ENCODE measurements at regions not wholly inside any gene's neighbourhood (a gene's known extent, or its start where the extent isn't known, plus 50 kb on each side); places are given as distances from the start of the nearest gene placed in this dataset.

GRCh38 chr3:5047764-5048419, 68.7 kb downstream of the BHLHE40 start:
- Histone ChIP-seq H3K36me3 (ENCODE audit: control insufficient read depth, low read length) (no peaks in the 10 kb centered on the region), H3K9me3 (ENCODE audit: control insufficient read depth, insufficient read depth, low read length) (no peaks in the 10 kb centered on the region; the same call in 1 of the 2 replicates), H4K20me1 (ENCODE audit: control insufficient read depth, insufficient read depth, low read depth, low read length) (no peaks in the 10 kb centered on the region), H3K27me3 (ENCODE audit: control insufficient read depth, low read length) (no peaks in the 10 kb centered on the region), H3K4me3 (ENCODE audit: low read length) (no peak overlapping the region), H3F3A (ENCODE audit: control insufficient read depth, insufficient read depth) (no peaks in the 10 kb centered on the region), H3K4me1 (ENCODE audit: control insufficient read depth, low read length) (no peaks in the 10 kb centered on the region), H3K27ac (ENCODE audit: low read depth, low read length) (no peak overlapping the region), H3K79me2 (ENCODE audit: control insufficient read depth, low read length) (no peaks in the 10 kb centered on the region), H3K9me2 (replicated peaks; ENCODE audit: control insufficient read depth, low read length) (no peaks in the 10 kb centered on the region), H3K4me2 (ENCODE audit: low read length) (no peak overlapping the region)
- TF ChIP-seq CTCF (IDR thresholded peaks at IDR 0.05; ENCODE audit: low read depth, low read length, poor library complexity, severe bottlenecking) = no peak
- TF ChIP-seq EZH2phosphoT487 (IDR thresholded peaks at IDR 0.05; ENCODE audit: borderline replicate concordance, low read length) = no peak

- Histone ChIP-seq H3K36me3 (ENCODE audit: control insufficient read depth, low read length) (no peaks in the 10 kb centered on the region), H3K9me3 (ENCODE audit: control insufficient read depth, insufficient read depth, low read length) (no peaks in the 10 kb centered on the region; the same call in 1 of the 2 replicates), H3F3A (ENCODE audit: control insufficient read depth, insufficient read depth) (no peaks in the 10 kb centered on the region), H3K4me1 (ENCODE audit: control insufficient read depth, low read length) (no peaks in the 10 kb centered on the region), H3K9me2 (replicated peaks; ENCODE audit: control insufficient read depth, low read length) (no peaks in the 10 kb centered on the region), H3K4me3 (ENCODE audit: low read length) (no peak overlapping the region), H3K4me2 (ENCODE audit: low read length) (no peak overlapping the region), H3K79me2 (ENCODE audit: control insufficient read depth, low read length) (no peaks in the 10 kb centered on the region), H4K20me1 (ENCODE audit: control insufficient read depth, insufficient read depth, low read depth, low read length) (no peaks in the 10 kb centered on the region), H3K27ac (ENCODE audit: low read depth, low read length) (no peak overlapping the region), H3K27me3 (ENCODE audit: control insufficient read depth, low read length) (0 out of 2 replicates have a peak, but pooled peaks cover 2% of the 10 kb centered on the region)
- no peak for TF ChIP-seq EZH2phosphoT487 (IDR thresholded peaks at IDR 0.05; ENCODE audit: borderline replicate concordance, low read length)
- TF ChIP-seq CTCF (IDR thresholded peaks at IDR 0.05; ENCODE audit: low read depth, low read length, poor library complexity, severe bottlenecking) = no peak
Measured at GRCh38 chr3:5051772-5052171, 70.3 kb upstream of the ARL8B start.

DNA sequence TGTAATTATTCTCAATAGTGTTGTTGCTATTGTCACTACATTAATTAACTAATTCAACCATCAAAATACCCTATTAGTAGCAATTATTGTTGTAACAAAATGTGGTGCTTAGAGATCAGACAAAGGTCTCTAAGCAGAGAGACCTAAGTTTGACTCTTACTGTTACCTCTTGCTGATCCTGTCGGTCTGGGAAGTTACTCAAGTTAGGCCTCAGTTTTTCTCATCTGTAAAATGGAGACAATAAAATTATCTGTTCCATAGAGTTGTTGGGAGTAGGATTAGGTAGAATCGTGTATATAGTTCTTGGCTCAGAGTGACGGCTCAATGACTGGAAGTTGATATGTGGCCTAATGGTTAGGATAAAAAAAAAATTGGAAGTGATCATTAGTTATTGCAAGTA, 69.8 kb upstream of the ARL8B start:
- H3K36me3 ChIP-seq (ENCODE audit: control insufficient read depth, low read length) = no peaks in the 10 kb centered on the region
- no peak for TF ChIP-seq EZH2phosphoT487 (IDR thresholded peaks at IDR 0.05; ENCODE audit: borderline replicate concordance, low read length)
- no peaks in the 10 kb centered on the region for H3K9me2 ChIP-seq (replicated peaks; ENCODE audit: control insufficient read depth, low read length)
- H3K79me2 ChIP-seq (ENCODE audit: control insufficient read depth, low read length) = no peaks in the 10 kb centered on the region
- peaks cover 6% of the 10 kb centered on the region for H3K27me3 ChIP-seq (ENCODE audit: control insufficient read depth, low read length)
- H4K20me1 ChIP-seq (ENCODE audit: control insufficient read depth, insufficient read depth, low read depth, low read length) = no peaks in the 10 kb centered on the region
- no peaks in the 10 kb centered on the region; the same call in 1 of the 2 replicates for H3K9me3 ChIP-seq (ENCODE audit: control insufficient read depth, insufficient read depth, low read length)
- no peak overlapping the region for H3K4me3 ChIP-seq (ENCODE audit: low read length)
- H3K4me1 ChIP-seq (ENCODE audit: control insufficient read depth, low read length) = no peaks in the 10 kb centered on the region
- H3K4me2 ChIP-seq (ENCODE audit: low read length) = no peak overlapping the region
- no peak overlapping the region for H3K27ac ChIP-seq (ENCODE audit: low read depth, low read length)
- no peaks in the 10 kb centered on the region for H3F3A ChIP-seq (ENCODE audit: control insufficient read depth, insufficient read depth)

- Histone ChIP-seq H3K27me3 (ENCODE audit: control insufficient read depth, low read length) (peaks cover 8% of the 10 kb centered on the region), H3K4me1 (ENCODE audit: control insufficient read depth, low read length) (no peaks in the 10 kb centered on the region), H4K20me1 (ENCODE audit: control insufficient read depth, insufficient read depth, low read depth, low read length) (no peaks in the 10 kb centered on the region), H3F3A (ENCODE audit: control insufficient read depth, insufficient read depth) (no peaks in the 10 kb centered on the region), H3K36me3 (ENCODE audit: control insufficient read depth, low read length) (no peaks in the 10 kb centered on the region), H3K4me2 (ENCODE audit: low read length) (no peak overlapping the region), H3K9me3 (ENCODE audit: control insufficient read depth, insufficient read depth, low read length) (no peaks in the 10 kb centered on the region), H3K27ac (ENCODE audit: low read depth, low read length) (no peak overlapping the region), H3K4me3 (ENCODE audit: low read length) (no peak overlapping the region), H3K9me2 (replicated peaks; ENCODE audit: control insufficient read depth, low read length) (no peaks in the 10 kb centered on the region), H3K79me2 (ENCODE audit: control insufficient read depth, low read length) (no peaks in the 10 kb centered on the region)
- TF ChIP-seq EZH2phosphoT487 (IDR thresholded peaks at IDR 0.05; ENCODE audit: borderline replicate concordance, low read length) (no peak), CTCF (IDR thresholded peaks at IDR 0.05; ENCODE audit: low read depth, low read length, poor library complexity, severe bottlenecking) (no peak)
Measured at GRCh38 chr3:5053021-5053831, 68.9 kb upstream of the ARL8B start.

All from DOHH2 (cell line).